Right renal pelvis (tissue), 4 donors: ENCODE measurements at regions not wholly inside any gene's neighbourhood (a gene's known extent, or its start where the extent isn't known, plus 50 kb on each side); places are given as distances from the start of the nearest gene placed in this dataset.
"Not testable (repeated sequence)": the region's sequence is repeated elsewhere in the genome, so short reads cannot be mapped to it uniquely, and the experiment has no call there.

ENCODE experiments used
- DNase-seq, 4 donors: peaks; one replicate each; pipeline ENCODE4 v3.0.0-alpha.2; 2013; ENCODE audit warnings: low read depth in 4 of 4, low spot score in 3 of 4, missing footprints in 1 of 4

- DNase-seq: not testable (repeated sequence)
These were observed 116.0 kb upstream of the DAP start for GRCh38 chr5:10876996-10877395.

GRCh38 chr5:10876006-10876744 is 115.1 kb upstream of the DAP start:
- DNase-seq: no peak

GRCh38 chr5:10875201-10875768 is 114.3 kb upstream of the DAP start:
- DNase-seq: no peak

GRCh38 chr5:10874541-10874940 is 113.5 kb upstream of the DAP start:
- no peak for DNase-seq

GRCh38 chr5:10870791-10871190 is 109.8 kb upstream of the DAP start:
- DNase-seq: no peak

- no peak for DNase-seq
These were observed 107.9 kb upstream of the DAP start for GRCh38 chr5:10868956-10869355.

GRCh38 chr5:10867389-10868303 is 106.6 kb upstream of the DAP start:
- no peak for DNase-seq

- no peak for DNase-seq
These were observed 105.9 kb upstream of the DAP start for GRCh38 chr5:10866913-10867312.

GRCh38 chr5:10863763-10864383 is 102.8 kb upstream of the DAP start:
- peak in 1 of 4 donors; percentile 15 for DNase-seq

- DNase-seq: no peak
These were observed 101.1 kb upstream of the DAP start for GRCh38 chr5:10862085-10862484.

- DNase-seq: no peak
These were observed 100.4 kb upstream of the DAP start for GRCh38 chr5:10861423-10861790.

GRCh38 chr5:10860645-10861422 is 99.8 kb upstream of the DAP start:
- no peak for DNase-seq

- DNase-seq: no peak
These were observed 99.1 kb upstream of the DAP start for GRCh38 chr5:10860196-10860543.

- no peak for DNase-seq
These were observed 98.6 kb upstream of the DAP start for GRCh38 chr5:10859393-10860195.

- no peak for DNase-seq
These were observed 97.9 kb upstream of the DAP start for GRCh38 chr5:10858945-10859344.

- DNase-seq: no peak
These were observed 97.3 kb upstream of the DAP start for GRCh38 chr5:10858307-10858706.

GRCh38 chr5:10857338-10857733 is 96.3 kb upstream of the DAP start:
- DNase-seq: peak in 1 of 4 donors; percentile 8

GRCh38 chr5:10856683-10857337 is 95.8 kb upstream of the DAP start:
- peak; percentile 40 to 45 (median 44) for DNase-seq

- DNase-seq: no peak
These were observed 95.0 kb upstream of the DAP start for GRCh38 chr5:10856071-10856470.
